H9 (cell line): ENCODE measurements at regions not wholly inside any gene's neighbourhood (a gene's known extent, or its start where the extent isn't known, plus 50 kb on each side); places are given as distances from the start of the nearest gene placed in this dataset.

Experiments used
- DNase-seq: peaks from one replicate; pipeline ENCODE4 v3.0.0-alpha.2; 2017
- H2AFZ ChIP-seq: one replicate; pipeline ENCODE4 v1.6.1; 2013; ENCODE audit warnings: mild to moderate bottlenecking, low read length, control low read depth, moderate library complexity
- H2AK5ac ChIP-seq: 2 replicates; pipeline ENCODE4 v1.6.1; 2013; ENCODE audit warnings: low read length, control low read depth, mixed read lengths; ENCODE audit not compliant: insufficient read length
- H2BK120ac ChIP-seq: one replicate; pipeline ENCODE4 v1.6.1; 2013; ENCODE audit warnings: low read depth, mild to moderate bottlenecking, low read length, control low read depth, inconsistent platforms; ENCODE audit not compliant: poor library complexity, severe bottlenecking
- H2BK12ac ChIP-seq: 2 replicates; pipeline ENCODE4 v1.6.1; 2013; ENCODE audit warnings: low read length, control low read depth, mixed read lengths, low read depth; ENCODE audit not compliant: insufficient read length
- H2BK15ac ChIP-seq: 2 replicates; pipeline ENCODE4 v1.6.1; 2013; ENCODE audit warnings: low read depth, low read length, control low read depth
- H2BK20ac ChIP-seq: one replicate; pipeline ENCODE4 v1.6.1; 2013; ENCODE audit warnings: low read depth, mild to moderate bottlenecking, low read length, control low read depth, inconsistent platforms; ENCODE audit not compliant: poor library complexity, severe bottlenecking
- H2BK5ac ChIP-seq: 2 replicates; pipeline ENCODE4 v1.6.1; 2013; ENCODE audit warnings: low read length, control low read depth, mixed read lengths; ENCODE audit not compliant: insufficient read length
- H3K14ac ChIP-seq: 2 replicates; pipeline ENCODE4 v1.6.1; 2013; ENCODE audit warnings: low read length, control low read depth; ENCODE audit not compliant: insufficient read depth
- H3K18ac ChIP-seq: 2 replicates; pipeline ENCODE4 v1.6.1; 2013; ENCODE audit warnings: low read depth, mild to moderate bottlenecking, mixed read lengths, low read length, control low read depth; ENCODE audit not compliant: insufficient read length
- H3K23ac ChIP-seq: 2 replicates; pipeline ENCODE4 v1.6.1; 2013; ENCODE audit warnings: low read length, control low read depth, mixed read lengths, low read depth; ENCODE audit not compliant: insufficient read length
- H3K23me2 ChIP-seq: 2 replicates; pipeline ENCODE4 v1.6.1; 2013; ENCODE audit warnings: low read depth, mild to moderate bottlenecking, mixed read lengths, low read length, control low read depth; ENCODE audit not compliant: insufficient read length, poor library complexity, severe bottlenecking
- H3K27ac ChIP-seq: 2 replicates; pipeline ENCODE4 v1.5.1; 2013; ENCODE audit warnings: low read length, control low read depth, mixed read lengths, low read depth; ENCODE audit not compliant: insufficient read length
- H3K27me3 ChIP-seq: 2 replicates; pipeline ENCODE4 v1.6.1; 2013; ENCODE audit warnings: low read length, control low read depth, inconsistent platforms; ENCODE audit not compliant: insufficient read depth
- H3K4ac ChIP-seq: 2 replicates; pipeline ENCODE4 v1.6.1; 2013; ENCODE audit warnings: low read depth, mild to moderate bottlenecking, control low read depth, inconsistent platforms, low read length, moderate library complexity
- H3K4me1 ChIP-seq: 2 replicates; pipeline ENCODE4 v1.6.1; 2013; ENCODE audit warnings: low read length, control low read depth, inconsistent platforms; ENCODE audit not compliant: insufficient read depth
- H3K4me2 ChIP-seq: 2 replicates; pipeline ENCODE4 v1.6.1; 2013; ENCODE audit warnings: low read length, control low read depth, mixed read lengths; ENCODE audit not compliant: insufficient read length, insufficient read depth
- H3K56ac ChIP-seq: 2 replicates; pipeline ENCODE4 v1.6.1; 2013; ENCODE audit warnings: low read depth, mild to moderate bottlenecking, mixed read lengths, low read length, control low read depth; ENCODE audit not compliant: insufficient read length
- H3K79me1 ChIP-seq: 2 replicates; pipeline ENCODE4 v1.6.1; 2013; ENCODE audit warnings: low read depth, mild to moderate bottlenecking, moderate library complexity, low read length, control low read depth, inconsistent platforms; ENCODE audit not compliant: insufficient read depth, poor library complexity, severe bottlenecking
- H3K79me2 ChIP-seq: 2 replicates; pipeline ENCODE4 v1.6.1; 2013; ENCODE audit warnings: low read length, control low read depth, inconsistent platforms; ENCODE audit not compliant: insufficient read depth
- H3K9ac ChIP-seq: 2 replicates; pipeline ENCODE4 v1.6.1; 2013; ENCODE audit warnings: low read length, control low read depth, mixed read lengths; ENCODE audit not compliant: insufficient read length; ENCODE audit errors: extremely low read depth
- H3K9me3 ChIP-seq: one replicate; pipeline ENCODE4 v1.6.1; 2013; ENCODE audit warnings: low read depth, low read length, inconsistent platforms; ENCODE audit not compliant: control insufficient read depth
- H3T11ph ChIP-seq: one replicate; pipeline ENCODE4 v1.6.1; 2013; ENCODE audit warnings: mild to moderate bottlenecking, low read length, control low read depth, inconsistent platforms
- H4K20me1 ChIP-seq: one replicate; pipeline ENCODE4 v1.6.1; 2013; ENCODE audit not compliant: control insufficient read depth, insufficient read length, insufficient read depth
- H4K5ac ChIP-seq: 2 replicates; pipeline ENCODE4 v1.6.1; 2013; ENCODE audit warnings: low read depth, mild to moderate bottlenecking, mixed read lengths, low read length, control low read depth; ENCODE audit not compliant: insufficient read length
- H4K8ac ChIP-seq: replicated peaks from 2 replicates; pipeline ENCODE4 v1.6.1; 2013; ENCODE audit warnings: low read length, control low read depth, mixed read lengths, low read depth; ENCODE audit not compliant: insufficient read length
- H4K91ac ChIP-seq: 2 replicates; pipeline ENCODE4 v1.6.1; 2013; ENCODE audit warnings: low read depth, mild to moderate bottlenecking, moderate library complexity, mixed read lengths, low read length, control low read depth; ENCODE audit not compliant: insufficient read length
- H3K27ac Mint-ChIP-seq, 3 experiments: 2 replicates in 2 of 3; 3 replicates in 1 of 3; pipeline ENCODE4 v1.8.0; 2020 to 2021; ENCODE audit warnings: mixed read lengths in 3 of 3, mild to moderate bottlenecking in 1 of 3, moderate library complexity in 1 of 3
- H3K27me3 Mint-ChIP-seq: 2 replicates; pipeline ENCODE4 v1.8.0; 2021; ENCODE audit warnings: low read depth, mild to moderate bottlenecking, moderate library complexity, mixed read lengths
- H3K36me3 Mint-ChIP-seq, 3 experiments: 2 replicates in 2 of 3; 3 replicates in 1 of 3; pipeline ENCODE4 v1.8.0; 2020 to 2021; ENCODE audit warnings: low read depth in 3 of 3, mixed read lengths in 3 of 3; ENCODE audit not compliant: insufficient read depth in 1 of 3
- H3K4me1 Mint-ChIP-seq, 2 experiments: 2 replicates each; pipeline ENCODE4 v1.8.0; 2020; ENCODE audit warnings: mixed read lengths in 2 of 2
- H3K4me3 Mint-ChIP-seq, 2 experiments: 2 replicates in 1 of 2; 3 replicates in 1 of 2; pipeline ENCODE4 v1.8.0; 2020 to 2021; ENCODE audit warnings: mild to moderate bottlenecking in 2 of 2, mixed read lengths in 2 of 2, moderate library complexity in 1 of 2
- H3K9me3 Mint-ChIP-seq, 2 experiments: 2 replicates in 1 of 2; 3 replicates in 1 of 2; pipeline ENCODE4 v1.8.0; 2020; ENCODE audit warnings: mild to moderate bottlenecking in 2 of 2, mixed read lengths in 2 of 2, moderate library complexity in 1 of 2
- WGBS: extraction: QIAGEN DNeasy Blood & Tissue Kit; methylation state at CpG from one replicate; pipeline ENCODE4 v1.1.7; 2013; ENCODE audit warnings: missing lambda C conversion rate, low lambda C conversion rate, mixed read lengths; ENCODE audit not compliant: insufficient read length; ENCODE audit errors: extremely low coverage; 5-methylcytosine and 5-hydroxymethylcytosine counted together
- TF ChIP-seq, protein P1 (sequence below): fragments of 200-600 bp; sonication (generic); conservative IDR thresholded peaks from 3 replicates; pipeline ENCODE4 v1.8.0; 2021; ENCODE audit warnings: antibody characterized with exemption, mild to moderate bottlenecking

DNA sequence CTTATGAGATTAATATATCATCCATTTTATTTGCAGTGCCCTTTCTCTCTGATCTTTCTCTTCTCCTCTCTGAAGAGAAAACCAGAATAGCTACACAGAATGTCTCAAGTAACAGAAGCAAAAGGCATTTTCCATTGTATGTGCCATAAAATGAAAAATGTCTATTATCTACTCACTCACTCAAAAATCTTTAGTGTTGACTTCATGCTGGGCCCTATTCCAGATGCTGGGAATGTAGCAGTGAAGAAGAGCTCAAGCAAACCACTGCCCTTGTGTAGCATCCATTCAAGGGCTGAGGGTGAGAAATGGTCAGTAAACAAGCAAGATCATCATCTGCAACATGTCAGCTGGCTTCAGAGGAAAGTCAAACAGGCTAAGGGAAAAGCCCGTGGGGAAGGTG, 427.7 kb downstream of the METTL4 start:
- no peak overlapping the region for H2BK15ac ChIP-seq

More for the DNA sequence above, 427.7 kb downstream of the METTL4 start:
- H3K9ac ChIP-seq: no peak overlapping the region
- no peak overlapping the region for H2BK5ac ChIP-seq
- no peak overlapping the region for H4K91ac ChIP-seq
- DNase-seq: no peak
- no peak overlapping the region for H4K8ac ChIP-seq
- no peak overlapping the region for H3K4ac ChIP-seq
- H3K9me3 ChIP-seq: no peaks in the 10 kb centered on the region
- no peak overlapping the region for H3K56ac ChIP-seq
- H3T11ph ChIP-seq: no peak overlapping the region
- no peak overlapping the region for H3K14ac ChIP-seq
- H3K79me1 ChIP-seq: no peaks in the 10 kb centered on the region
- no peaks in the 10 kb centered on the region for H3K4me1 ChIP-seq
- no peaks in the 10 kb centered on the region; a peak in 1 of 5 replicates for H3K9me3 Mint-ChIP-seq
- no peak overlapping the region for H3K4me2 ChIP-seq
- no peak overlapping the region for H2AK5ac ChIP-seq
- H3K27me3 ChIP-seq: no peaks in the 10 kb centered on the region
- H3K27me3 Mint-ChIP-seq: no peaks in the 10 kb centered on the region
- TF ChIP-seq, protein P1, sequence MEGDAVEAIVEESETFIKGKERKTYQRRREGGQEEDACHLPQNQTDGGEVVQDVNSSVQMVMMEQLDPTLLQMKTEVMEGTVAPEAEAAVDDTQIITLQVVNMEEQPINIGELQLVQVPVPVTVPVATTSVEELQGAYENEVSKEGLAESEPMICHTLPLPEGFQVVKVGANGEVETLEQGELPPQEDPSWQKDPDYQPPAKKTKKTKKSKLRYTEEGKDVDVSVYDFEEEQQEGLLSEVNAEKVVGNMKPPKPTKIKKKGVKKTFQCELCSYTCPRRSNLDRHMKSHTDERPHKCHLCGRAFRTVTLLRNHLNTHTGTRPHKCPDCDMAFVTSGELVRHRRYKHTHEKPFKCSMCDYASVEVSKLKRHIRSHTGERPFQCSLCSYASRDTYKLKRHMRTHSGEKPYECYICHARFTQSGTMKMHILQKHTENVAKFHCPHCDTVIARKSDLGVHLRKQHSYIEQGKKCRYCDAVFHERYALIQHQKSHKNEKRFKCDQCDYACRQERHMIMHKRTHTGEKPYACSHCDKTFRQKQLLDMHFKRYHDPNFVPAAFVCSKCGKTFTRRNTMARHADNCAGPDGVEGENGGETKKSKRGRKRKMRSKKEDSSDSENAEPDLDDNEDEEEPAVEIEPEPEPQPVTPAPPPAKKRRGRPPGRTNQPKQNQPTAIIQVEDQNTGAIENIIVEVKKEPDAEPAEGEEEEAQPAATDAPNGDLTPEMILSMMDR: no peak
- H3K79me2 ChIP-seq: no peaks in the 10 kb centered on the region
- H2AFZ ChIP-seq: no peak overlapping the region
- no peak overlapping the region for H2BK120ac ChIP-seq
- no peaks in the 10 kb centered on the region for H3K23me2 ChIP-seq
- no peak overlapping the region for H3K23ac ChIP-seq
- no peaks in the 10 kb centered on the region for H3K4me1 Mint-ChIP-seq
- H2BK20ac ChIP-seq: no peak overlapping the region
- no peak overlapping the region for H2BK12ac ChIP-seq
- H3K27ac ChIP-seq: no peak overlapping the region
- no peak overlapping the region for H3K18ac ChIP-seq
- H4K5ac ChIP-seq: no peak overlapping the region
- no peak overlapping the region for H3K4me3 Mint-ChIP-seq
- no CpG with 5 or more reads among the region's 1 CpG for WGBS
- no peak overlapping the region for H3K27ac Mint-ChIP-seq
- H4K20me1 ChIP-seq: no peaks in the 10 kb centered on the region
- H3K36me3 Mint-ChIP-seq: no peaks in the 10 kb centered on the region; a peak in 1 of 7 replicates
